H1 (cell line): ENCODE measurements at regions not wholly inside any gene's neighbourhood (a gene's known extent, or its start where the extent isn't known, plus 50 kb on each side); places are given as distances from the start of the nearest gene placed in this dataset.

Experiments used
- CTCF ChIA-PET: fragments of 300-600 bp; sonication (Branson Sonifier 250); formaldehyde crosslinking; loops from one replicate; lab custom pipeline; 2021; ENCODE audit not compliant: partially characterized antibody; lab: Charles Lee
- POLR2A ChIA-PET: fragments of 300-600 bp; sonication (Branson Sonifier 250); formaldehyde crosslinking; loops from one replicate; lab custom pipeline; 2021; ENCODE audit warnings: inconsistent platforms; ENCODE audit not compliant: partially characterized antibody; lab: Charles Lee
- DNase-seq, 2 experiments: peaks; one replicate each; pipeline versions ENCODE4 v3.0.0 to v3.0.0-alpha.2; 2010 to 2022; ENCODE audit warnings: low spot score in 2 of 2, low read depth in 1 of 2, mixed read lengths in 1 of 2
- FAIRE-seq: peaks from 2 replicates; lab custom pipeline; 2011; peaks lifted over from hg19 to GRCh38; lab: Jason Lieb, UNC
- H2AFZ ChIP-seq: 2 replicates; pipeline ENCODE4 v1.8.1; 2012; ENCODE audit warnings: low read length, inconsistent platforms
- H2AK5ac ChIP-seq: 2 replicates; pipeline ENCODE4 v1.6.1; 2013; ENCODE audit warnings: low read depth, low read length
- H2BK120ac ChIP-seq: replicated peaks from 2 replicates; pipeline ENCODE3; 2013; ENCODE audit warnings: low read depth, low read length, inconsistent platforms
- H2BK12ac ChIP-seq: 2 replicates; pipeline ENCODE4 v1.6.1; 2013; ENCODE audit warnings: low read depth, low read length
- H2BK15ac ChIP-seq: 2 replicates; pipeline ENCODE4 v1.6.1; 2013; ENCODE audit warnings: low read length
- H2BK20ac ChIP-seq: 2 replicates; pipeline ENCODE4 v1.6.1; 2013; ENCODE audit warnings: low read length
- H2BK5ac ChIP-seq: 2 replicates; pipeline ENCODE4 v1.6.1; 2013; ENCODE audit warnings: low read depth, low read length
- H3K14ac ChIP-seq: 2 replicates; pipeline ENCODE4 v1.6.1; 2013; ENCODE audit warnings: inconsistent platforms; ENCODE audit not compliant: insufficient read length
- H3K18ac ChIP-seq: 2 replicates; pipeline ENCODE4 v1.6.1; 2013; ENCODE audit warnings: low read length; ENCODE audit errors: extremely low read depth
- H3K23ac ChIP-seq: 2 replicates; pipeline ENCODE4 v1.6.1; 2013; ENCODE audit warnings: inconsistent platforms; ENCODE audit not compliant: insufficient read length
- H3K23me2 ChIP-seq: 2 replicates; pipeline ENCODE4 v1.6.1; 2013; ENCODE audit warnings: low read depth, low read length
- H3K27ac ChIP-seq: 2 replicates; pipeline ENCODE4 v1.6.1; 2011; ENCODE audit warnings: low read depth, low read length, inconsistent platforms
- H3K27me3 ChIP-seq, 4 experiments: replicated peaks in 1 of 4; 1 replicate in 1 of 4; 2 replicates in 3 of 4; pipeline versions ENCODE4 v1.6.1 to v1.8.1; 2011 to 2013; ENCODE audit warnings: low read length in 3 of 4, mild to moderate bottlenecking in 3 of 4, inconsistent platforms in 2 of 4, mixed read lengths in 2 of 4, moderate library complexity in 1 of 4; ENCODE audit not compliant: control insufficient read depth in 3 of 4, insufficient read depth in 3 of 4; ENCODE audit errors: extremely low read depth in 1 of 4
- H3K36me3 ChIP-seq, 4 experiments: 2 replicates each; pipeline versions ENCODE4 v1.6.1 to v1.8.1; 2011 to 2013; ENCODE audit warnings: mild to moderate bottlenecking in 4 of 4, low read length in 3 of 4, moderate library complexity in 2 of 4, control low read depth in 1 of 4, inconsistent platforms in 1 of 4; ENCODE audit not compliant: insufficient read depth in 4 of 4, control insufficient read depth in 2 of 4
- H3K4ac ChIP-seq: replicated peaks from 2 replicates; pipeline ENCODE3; 2013; ENCODE audit warnings: low read length, low read depth, mixed read lengths, inconsistent platforms; ENCODE audit not compliant: insufficient read length
- H3K4me1 ChIP-seq, 4 experiments: replicated peaks in 1 of 4; 1 replicate in 1 of 4; 2 replicates in 3 of 4; pipeline versions ENCODE4 v1.6.1 to v1.8.1; 2011 to 2013; ENCODE audit warnings: low read length in 3 of 4, inconsistent platforms in 2 of 4, mixed read lengths in 1 of 4; ENCODE audit not compliant: insufficient read depth in 4 of 4, control insufficient read depth in 3 of 4
- H3K4me2 ChIP-seq, 2 experiments: 2 replicates each; pipeline versions ENCODE4 v1.6.1 to v1.8.1; 2011 to 2013; ENCODE audit warnings: low read depth in 2 of 2, low read length in 2 of 2, control low read depth in 1 of 2, inconsistent platforms in 1 of 2, mild to moderate bottlenecking in 1 of 2; ENCODE audit not compliant: insufficient read depth in 1 of 2
- H3K4me3 ChIP-seq, 4 experiments: fragments of 200-600, 300-600 bp in 1 of 4; sonication (generic), shearing (Covaris generic), sonication (Bioruptor Twin) in 1 of 4; 2 replicates each; pipeline versions ENCODE4 v1.5.1 to v1.8.1; 2011 to 2016; ENCODE audit warnings: low read length in 4 of 4, low read depth in 3 of 4, control low read depth in 2 of 4, inconsistent platforms in 2 of 4, mild to moderate bottlenecking in 2 of 4, mixed read lengths in 1 of 4, moderate library complexity in 1 of 4; ENCODE audit not compliant: insufficient read depth in 2 of 4; ENCODE audit errors: extremely low read depth in 1 of 4
- H3K56ac ChIP-seq: replicated peaks from 2 replicates; pipeline ENCODE3; 2013; ENCODE audit warnings: low read depth, mild to moderate bottlenecking, mixed read lengths, low read length, inconsistent platforms; ENCODE audit not compliant: insufficient read length
- H3K79me1 ChIP-seq: 2 replicates; pipeline ENCODE4 v1.6.1; 2013; ENCODE audit warnings: low read depth, low read length, control low read depth
- H3K79me2 ChIP-seq, 2 experiments: 2 replicates each; pipeline versions ENCODE4 v1.6.1 to v1.8.1; 2012 to 2013; ENCODE audit warnings: low read length in 2 of 2, mild to moderate bottlenecking in 2 of 2, inconsistent platforms in 1 of 2; ENCODE audit not compliant: insufficient read depth in 2 of 2, control insufficient read depth in 1 of 2
- H3K9ac ChIP-seq, 4 experiments: replicated peaks in 1 of 4; 1 replicate in 1 of 4; 2 replicates in 3 of 4; pipeline versions ENCODE4 v1.6.1 to v1.8.1; 2011 to 2013; ENCODE audit warnings: low read depth in 3 of 4, low read length in 3 of 4, control low read depth in 2 of 4, mild to moderate bottlenecking in 2 of 4, moderate library complexity in 2 of 4, inconsistent platforms in 1 of 4; ENCODE audit errors: extremely low read depth in 1 of 4
- H3K9me3 ChIP-seq, 2 experiments: 2 replicates each; pipeline versions ENCODE4 v1.6.1 to v1.8.1; 2012 to 2013; ENCODE audit warnings: mild to moderate bottlenecking in 2 of 2, moderate library complexity in 2 of 2, control low read depth in 1 of 2, inconsistent platforms in 1 of 2, low read depth in 1 of 2, low read length in 1 of 2, mixed read lengths in 1 of 2; ENCODE audit not compliant: insufficient read depth in 2 of 2
- H4K20me1 ChIP-seq, 2 experiments: replicated peaks in 1 of 2; 2 replicates each; pipeline versions ENCODE3 to v1.8.1; 2011 to 2013; ENCODE audit warnings: inconsistent platforms in 2 of 2, low read length in 2 of 2, mild to moderate bottlenecking in 1 of 2; ENCODE audit not compliant: insufficient read depth in 2 of 2, control insufficient read depth in 1 of 2
- H4K5ac ChIP-seq: 2 replicates; pipeline ENCODE4 v1.6.1; 2013; ENCODE audit warnings: low read length, low read depth, mixed read lengths, inconsistent platforms; ENCODE audit not compliant: insufficient read length
- H4K8ac ChIP-seq: 2 replicates; pipeline ENCODE4 v1.8.0; 2013; ENCODE audit warnings: mild to moderate bottlenecking, moderate library complexity, low read length, inconsistent platforms; ENCODE audit not compliant: insufficient read depth; ENCODE audit errors: extremely low read depth
- H4K91ac ChIP-seq: replicated peaks from 2 replicates; pipeline ENCODE3; 2013; ENCODE audit warnings: low read length, mixed read lengths, inconsistent platforms; ENCODE audit not compliant: insufficient read length
- BCL11A ChIP-seq, 2 experiments: IDR thresholded peaks; one replicate each; pipeline ENCODE4 v1.6.1; 2011; ENCODE audit warnings: low read depth in 2 of 2, low read length in 2 of 2, mild to moderate bottlenecking in 2 of 2
- CTCF ChIP-seq, 3 experiments: IDR thresholded peaks; 1 replicate in 2 of 3; 2 replicates in 1 of 3; pipeline versions ENCODE4 v1.5.1 to v1.6.1; 2011; ENCODE audit warnings: low read length in 3 of 3, mild to moderate bottlenecking in 3 of 3, inconsistent platforms in 2 of 3, low read depth in 1 of 3, moderate library complexity in 1 of 3; ENCODE audit not compliant: insufficient read depth in 1 of 3; ENCODE audit errors: control extremely low read depth in 1 of 3
- KDM4A ChIP-seq: IDR thresholded peaks from one replicate; pipeline ENCODE4 v1.7.1; 2012; ENCODE audit warnings: low read depth, mild to moderate bottlenecking, moderate library complexity, low read length, inconsistent platforms; ENCODE audit not compliant: severe bottlenecking
- MAFK ChIP-seq: IDR thresholded peaks from 2 replicates; pipeline ENCODE4 v1.6.1; 2012; ENCODE audit warnings: low read depth, mild to moderate bottlenecking, improper control_type of control experiment, low read length
- MAX ChIP-seq: IDR thresholded peaks from 2 replicates; pipeline ENCODE4 v1.6.1; 2012; ENCODE audit warnings: inconsistent platforms
- NRF1 ChIP-seq: IDR thresholded peaks from 2 replicates; pipeline ENCODE4 v1.6.1; 2011; ENCODE audit warnings: mild to moderate bottlenecking, low read depth, low read length, improper control_type of control experiment
- TEAD4 ChIP-seq: IDR thresholded peaks from 2 replicates; pipeline ENCODE4 v1.6.1; 2012; ENCODE audit warnings: low read depth, low read length, inconsistent platforms, mixed read lengths
- USF2 ChIP-seq: IDR thresholded peaks from 2 replicates; pipeline ENCODE4 v1.6.1; 2011; ENCODE audit warnings: low read length, improper control_type of control experiment
- ZNF274 ChIP-seq: IDR thresholded peaks from 2 replicates; pipeline ENCODE4 v1.7.0; 2012; ENCODE audit warnings: low read length, borderline replicate concordance; ENCODE audit errors: extremely low read depth
- WGBS, 2 experiments: shearing (Covaris generic) in 1 of 2; methylation state at CpG; one replicate each; pipeline versions ENCODE4 v1.1.6 to v1.1.7; 2013 to 2015; ENCODE audit warnings: low lambda C conversion rate in 2 of 2, mixed read lengths in 2 of 2, inconsistent platforms in 1 of 2, low coverage in 1 of 2, missing lambda C conversion rate in 1 of 2; ENCODE audit not compliant: insufficient replicate concordance in 2 of 2, insufficient coverage in 1 of 2, insufficient read length in 1 of 2; ENCODE audit errors: extremely low coverage in 1 of 2, missing lambda C conversion rate in 1 of 2; 5-methylcytosine and 5-hydroxymethylcytosine counted together
- TF ChIP-seq, protein P1 (sequence below): IDR thresholded peaks from 2 replicates; pipeline ENCODE4 v1.6.1; 2012; ENCODE audit warnings: inconsistent platforms

GRCh38 chr13:59229861-59230260 lies 933.9 kb downstream of the DIAPH3 start:
- H3K14ac ChIP-seq: no peak overlapping the region
- 87% methylated on average over 4 of the region's 4 CpGs; no CpG with 5 or more reads in 1 of the 2 experiments for WGBS, 2 experiments
- H4K5ac ChIP-seq: no peak overlapping the region
- ChIA-PET POLR2A (no interaction called here), CTCF (interaction anchor here (0.8 to 2.4 kb wide), 2 partner anchors 11 to 408 kb away, joined by 3 to 9 read pairs; no protein-coding TSS in a partner anchor)
- no peak overlapping the region for H2BK20ac ChIP-seq
- H3K36me3 ChIP-seq: no peaks in the 10 kb centered on the region
- H3K79me1 ChIP-seq: no peaks in the 10 kb centered on the region
- H4K8ac ChIP-seq: no peak overlapping the region
- no peaks in the 10 kb centered on the region for H3K27me3 ChIP-seq
- no peak overlapping the region for H2BK15ac ChIP-seq
- no peak overlapping the region for H3K27ac ChIP-seq
- H2BK120ac ChIP-seq: no peak overlapping the region
- H3K23ac ChIP-seq: no peak overlapping the region
- H3K56ac ChIP-seq: no peak overlapping the region
- H3K18ac ChIP-seq: no peak overlapping the region
- no peak overlapping the region for H3K4me2 ChIP-seq
- H3K4me3 ChIP-seq: no peak overlapping the region
- H4K20me1 ChIP-seq: no peaks in the 10 kb centered on the region
- no peaks in the 10 kb centered on the region for H3K23me2 ChIP-seq
- no peaks in the 10 kb centered on the region for H3K9me3 ChIP-seq
- H2BK5ac ChIP-seq: no peak overlapping the region
- H3K4me1 ChIP-seq: no peaks in the 10 kb centered on the region
- FAIRE-seq (no peak), DNase-seq (no peak)
- no peak overlapping the region for H2BK12ac ChIP-seq
- H2AFZ ChIP-seq: no peak overlapping the region
- H3K4ac ChIP-seq: no peak overlapping the region
- no peak overlapping the region for H3K9ac ChIP-seq
- H2AK5ac ChIP-seq: no peak overlapping the region
- H4K91ac ChIP-seq: no peak overlapping the region
- H3K79me2 ChIP-seq: no peaks in the 10 kb centered on the region
- TF ChIP-seq USF2 (no peak), TEAD4 (no peak), CTCF (IDR thresholded peaks at IDR 0.05; ENCODE audit: control extremely low read depth in 1 of 3, insufficient read depth in 1 of 3, low read depth in 1 of 3, low read length in 3 of 3) (no peak), BCL11A (IDR thresholded peaks at IDR 0.05; ENCODE audit: low read depth in 2 of 2, low read length in 2 of 2) (no peak), MAX (no peak), MAFK (no peak), NRF1 (no peak), ZNF274 (no peak), KDM4A (no peak)
- TF ChIP-seq, protein P1, sequence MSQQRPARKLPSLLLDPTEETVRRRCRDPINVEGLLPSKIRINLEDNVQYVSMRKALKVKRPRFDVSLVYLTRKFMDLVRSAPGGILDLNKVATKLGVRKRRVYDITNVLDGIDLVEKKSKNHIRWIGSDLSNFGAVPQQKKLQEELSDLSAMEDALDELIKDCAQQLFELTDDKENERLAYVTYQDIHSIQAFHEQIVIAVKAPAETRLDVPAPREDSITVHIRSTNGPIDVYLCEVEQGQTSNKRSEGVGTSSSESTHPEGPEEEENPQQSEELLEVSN: no peak
